Activated T-cell treated with anti-CD3 and anti-CD28 coated beads, Interleukin-2, amount 50 U/mL, for 48 hours (primary cell): ENCODE measurements at regions not wholly inside any gene's neighbourhood (a gene's known extent, or its start where the extent isn't known, plus 50 kb on each side); places are given as distances from the start of the nearest gene placed in this dataset.

Experiments
- DNase-seq, 2 experiments: peaks; one replicate each; pipeline ENCODE4 v3.0.0-alpha.2; 2020

- DNase-seq: no peak
Measured at GRCh38 chr7:124692425-124692824, 73.2 kb downstream of the GPR37 start.

GRCh38 chr7:124690840-124691239, 74.8 kb downstream of the GPR37 start:
- no peak for DNase-seq

- no peak for DNase-seq
Measured at GRCh38 chr7:124689931-124690330, 75.7 kb downstream of the GPR37 start.

GRCh38 chr7:124689523-124689922, 76.1 kb downstream of the GPR37 start:
- DNase-seq: no peak

- DNase-seq: no peak
Measured at GRCh38 chr7:124688991-124689390, 76.6 kb downstream of the GPR37 start.

- DNase-seq: no peak
Measured at GRCh38 chr7:124686543-124687171, 78.9 kb downstream of the GPR37 start.

GRCh38 chr7:124681946-124682345, 83.6 kb downstream of the GPR37 start:
- DNase-seq: no peak

GRCh38 chr7:124680304-124680703, 85.3 kb downstream of the GPR37 start:
- DNase-seq: no peak

GRCh38 chr7:124679586-124680225, 85.9 kb downstream of the GPR37 start:
- DNase-seq: no peak

- no peak for DNase-seq
Measured at GRCh38 chr7:124679146-124679545, 86.4 kb downstream of the GPR37 start.

GRCh38 chr7:124674451-124674850, 91.1 kb downstream of the GPR37 start:
- no peak for DNase-seq

- no peak for DNase-seq
Measured at GRCh38 chr7:124672011-124672410, 93.6 kb downstream of the GPR37 start.

GRCh38 chr7:124667312-124668153, 98.1 kb downstream of the GPR37 start:
- DNase-seq: no peak

- no peak for DNase-seq
Measured at GRCh38 chr7:124662937-124663336, 102.7 kb downstream of the GPR37 start.

- DNase-seq: no peak
Measured at GRCh38 chr7:124662372-124662771, 103.2 kb downstream of the GPR37 start.

- DNase-seq: no peak
Measured at GRCh38 chr7:124655990-124656389, 109.6 kb downstream of the GPR37 start.

- DNase-seq: no peak
Measured at GRCh38 chr7:124652237-124652636, 113.4 kb downstream of the GPR37 start.

GRCh38 chr7:124651136-124651535, 114.5 kb downstream of the GPR37 start:
- no peak for DNase-seq

GRCh38 chr7:124649397-124650014, 116.1 kb downstream of the GPR37 start:
- DNase-seq: no peak

GRCh38 chr7:124647630-124648306, 117.8 kb downstream of the GPR37 start:
- no peak for DNase-seq

- DNase-seq: no peak
Measured at GRCh38 chr7:124645704-124646103, 119.9 kb downstream of the GPR37 start.

- DNase-seq: no peak
Measured at GRCh38 chr7:124643311-124643811, 122.2 kb downstream of the GPR37 start.

GRCh38 chr7:124635416-124635815, 130.2 kb downstream of the GPR37 start:
- DNase-seq: no peak
